ENCODE measurements at regions not wholly inside any gene's neighbourhood (a gene's known extent, or its start where the extent isn't known, plus 50 kb on each side); places are given as distances from the start of the nearest gene placed in this dataset.
"Not testable (repeated sequence)": the region's sequence is repeated elsewhere in the genome, so short reads cannot be mapped to it uniquely, and the experiment has no call there.

DNA sequence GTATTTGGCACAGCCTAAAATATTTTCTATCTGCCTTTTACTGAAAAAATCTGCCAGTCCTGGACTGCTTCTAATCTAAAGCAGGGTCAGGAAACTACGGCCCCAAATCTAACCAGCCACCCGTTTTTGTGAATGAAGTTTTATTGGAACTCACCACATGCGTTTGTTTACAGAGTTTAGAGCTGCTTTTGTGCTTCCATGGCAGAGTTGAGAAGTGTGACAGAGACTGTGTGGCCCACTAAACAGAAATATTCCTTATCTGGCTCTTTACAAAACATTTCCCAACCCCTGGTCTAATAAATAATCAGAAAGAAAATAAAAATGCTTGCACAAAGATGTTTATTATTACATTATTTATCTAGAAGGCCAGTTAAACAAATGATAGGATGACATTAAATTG lies 110.2 kb downstream of the COPRS start:
- no peak for DNase-seq (ENCODE audit: low read depth in 2 of 2)

DNA sequence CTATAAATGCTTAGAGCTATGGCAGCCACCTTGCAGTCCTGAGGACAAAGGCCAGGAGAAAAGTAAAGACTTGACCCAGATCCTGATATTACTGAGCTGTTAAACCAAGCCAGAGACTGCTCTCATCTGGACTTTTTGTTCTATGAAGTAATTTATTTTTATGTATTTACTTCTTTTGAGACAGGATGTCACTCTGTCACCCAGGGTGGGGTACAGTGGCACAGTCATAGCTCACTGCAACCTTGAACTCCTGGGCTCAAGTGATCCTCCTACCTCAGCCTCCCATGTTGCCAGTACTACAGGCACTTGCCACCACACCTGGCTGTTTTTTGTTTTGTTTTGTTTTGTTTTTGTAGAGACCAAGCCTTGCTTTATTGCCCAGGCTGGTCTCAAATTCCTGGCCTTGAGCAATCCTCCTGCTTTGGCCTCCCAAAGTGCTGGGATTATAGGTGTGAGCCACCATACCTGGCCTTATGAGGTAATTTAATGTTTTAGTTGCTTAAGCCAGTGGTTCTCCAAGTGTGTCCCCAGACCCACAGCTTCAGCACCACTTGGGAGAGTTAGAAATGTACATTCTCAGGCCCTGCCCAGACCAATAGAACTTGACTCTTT lies 112.1 kb downstream of the COPRS start:
- DNase-seq (ENCODE audit: low read depth in 2 of 2), result no peak

DNA sequence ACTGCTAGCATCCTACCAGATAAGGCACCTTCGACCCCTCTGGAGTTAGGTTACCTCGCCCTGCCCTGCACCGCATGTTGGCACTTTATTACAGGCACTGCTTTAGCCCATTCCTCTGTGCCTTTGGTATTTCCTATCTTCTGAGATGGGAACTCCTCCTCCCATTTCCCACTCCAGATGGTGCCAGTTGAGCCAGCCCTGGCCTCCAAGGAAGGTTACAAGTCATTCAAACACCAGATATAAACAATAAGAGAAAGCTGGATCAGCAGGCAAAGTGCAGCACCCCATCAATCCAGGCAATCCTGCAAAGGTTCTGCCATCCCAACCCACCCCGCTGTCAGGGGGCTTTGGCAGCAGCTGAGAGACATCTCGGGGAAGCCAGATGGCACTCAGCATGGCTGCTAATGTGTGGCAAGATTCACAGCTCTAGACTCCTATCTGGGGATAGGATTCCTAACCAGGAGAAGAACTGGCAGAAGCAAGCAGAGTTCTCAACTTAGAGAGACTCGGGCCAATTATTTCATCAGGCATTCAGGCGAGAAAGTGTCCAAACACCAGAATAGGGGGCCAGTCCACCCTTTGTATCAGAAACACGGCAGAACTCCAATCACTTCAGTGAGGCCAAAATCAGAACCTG lies 113.0 kb downstream of the COPRS start:
- DNase-seq (ENCODE audit: low read depth in 2 of 2), result no peak

DNA sequence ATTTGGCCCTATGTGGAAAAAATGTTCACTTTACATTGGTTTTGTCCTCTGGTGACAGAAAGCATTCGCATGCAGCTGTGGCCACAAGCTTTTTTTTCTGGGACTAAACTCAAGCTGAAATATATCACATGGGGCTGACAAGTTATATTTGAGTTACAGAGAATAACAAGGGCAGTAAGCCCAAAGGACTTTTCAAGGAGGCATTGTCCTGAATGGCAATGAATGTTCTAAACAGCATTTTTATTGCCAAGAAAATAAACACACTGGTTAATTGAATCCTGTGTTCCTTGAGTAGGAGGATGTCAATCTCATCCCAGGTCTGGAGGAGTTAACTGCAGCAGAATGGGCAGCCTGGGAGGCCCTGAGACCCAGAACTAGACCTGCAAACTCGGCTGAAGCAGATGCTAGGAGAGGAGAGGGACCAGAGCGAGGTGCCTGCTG lies 114.5 kb downstream of the COPRS start:
- DNase-seq (ENCODE audit: low read depth in 2 of 2), result no peak

DNA sequence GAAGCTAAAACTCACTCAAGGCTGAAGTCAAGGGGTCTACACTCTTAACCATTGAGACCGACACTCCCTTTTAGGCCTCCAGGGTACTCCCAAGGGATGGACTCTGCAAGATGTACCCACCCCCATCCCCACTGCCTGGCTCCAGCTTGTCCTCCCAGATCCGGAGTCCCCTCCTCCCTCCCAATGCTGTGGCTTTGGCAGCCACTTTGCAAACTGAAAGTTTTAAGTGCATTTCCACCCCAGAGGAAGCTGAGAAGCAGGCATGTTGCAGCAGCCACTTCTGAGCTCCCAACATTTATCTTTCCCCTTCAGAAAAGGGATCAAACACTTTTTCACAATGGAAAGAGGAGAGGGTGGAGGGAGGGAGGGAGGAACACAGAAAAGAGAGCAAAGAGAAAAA lies 115.2 kb downstream of the COPRS start:
- no peak for DNase-seq (ENCODE audit: low read depth in 2 of 2)

DNA sequence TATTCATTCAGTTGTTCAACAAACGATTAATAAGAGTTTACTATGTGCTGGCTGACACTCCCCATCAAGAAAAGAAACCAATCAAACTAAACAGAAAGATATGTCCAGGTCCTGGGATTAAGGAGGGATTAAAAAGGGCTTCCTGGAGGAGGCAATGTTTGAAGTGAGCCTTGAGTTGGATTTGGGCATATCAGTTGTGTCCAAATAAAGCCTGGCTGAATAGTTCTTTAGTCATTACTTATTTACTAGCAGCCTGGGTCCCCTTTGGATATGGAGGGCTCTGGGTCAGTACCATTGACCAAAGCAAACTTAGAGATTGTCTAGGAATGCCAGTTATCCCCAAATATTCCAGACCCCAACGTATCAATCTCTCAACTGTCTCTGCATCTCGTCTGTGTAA lies 117.7 kb downstream of the COPRS start:
- no peak for DNase-seq (ENCODE audit: low read depth in 2 of 2)

DNA sequence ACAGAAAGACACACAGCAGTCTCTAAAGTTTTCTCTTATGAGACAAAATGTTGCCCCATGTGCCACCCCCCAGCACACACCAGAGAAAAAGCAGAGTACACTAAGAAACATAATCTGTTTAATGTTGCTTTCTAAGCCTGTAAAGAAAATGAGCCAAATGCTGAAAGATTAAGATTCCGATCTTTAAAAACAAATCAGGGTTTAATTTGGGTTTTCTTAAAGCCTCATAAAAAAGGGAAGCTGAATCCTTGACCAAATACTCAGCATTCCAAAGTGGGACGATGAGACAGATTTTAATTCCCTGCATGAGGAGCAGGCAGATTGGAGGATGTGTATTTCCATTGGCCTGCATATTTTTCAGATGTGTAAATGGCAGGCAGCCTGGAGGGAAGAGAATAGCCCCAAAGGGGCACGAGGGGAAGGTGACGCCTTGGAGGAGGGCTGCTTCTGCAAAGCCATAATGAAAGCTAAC lies 118.4 kb downstream of the COPRS start:
- no peak for DNase-seq (ENCODE audit: low read depth in 2 of 2)

DNA sequence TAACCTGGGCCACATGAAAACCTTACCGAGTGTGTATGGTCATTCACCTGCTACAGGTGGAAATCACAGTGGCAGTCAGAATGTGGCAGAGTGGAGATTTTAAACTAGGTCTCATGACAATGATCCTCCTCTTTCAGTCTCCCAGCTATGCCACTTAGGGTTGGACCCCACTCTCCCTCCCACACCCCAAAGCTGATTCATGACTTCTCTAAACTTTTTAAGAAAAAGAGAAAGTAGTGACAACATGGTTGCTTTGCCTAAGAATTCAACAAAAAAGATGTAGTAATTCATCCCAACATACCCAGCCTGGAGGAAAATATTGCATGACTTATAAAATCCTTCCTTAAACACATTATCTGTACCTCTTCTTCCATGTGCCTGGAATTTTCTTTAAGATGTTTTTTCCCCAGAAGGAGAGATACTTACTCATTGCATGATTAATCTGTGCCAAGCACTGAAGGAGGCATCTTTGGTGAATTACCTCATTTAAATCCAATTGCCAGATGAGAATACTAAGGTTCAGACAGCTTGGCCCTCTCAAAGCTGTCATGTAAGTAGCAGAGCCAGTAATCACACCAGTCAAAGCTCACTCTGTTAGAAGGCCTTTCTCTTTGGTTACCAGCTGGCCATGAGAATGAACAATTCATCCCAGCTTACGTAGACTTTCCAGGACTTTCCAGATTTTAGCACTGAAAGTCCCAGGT lies 119.9 kb downstream of the COPRS start:
- DNase-seq (ENCODE audit: low read depth in 2 of 2), result no peak

DNA sequence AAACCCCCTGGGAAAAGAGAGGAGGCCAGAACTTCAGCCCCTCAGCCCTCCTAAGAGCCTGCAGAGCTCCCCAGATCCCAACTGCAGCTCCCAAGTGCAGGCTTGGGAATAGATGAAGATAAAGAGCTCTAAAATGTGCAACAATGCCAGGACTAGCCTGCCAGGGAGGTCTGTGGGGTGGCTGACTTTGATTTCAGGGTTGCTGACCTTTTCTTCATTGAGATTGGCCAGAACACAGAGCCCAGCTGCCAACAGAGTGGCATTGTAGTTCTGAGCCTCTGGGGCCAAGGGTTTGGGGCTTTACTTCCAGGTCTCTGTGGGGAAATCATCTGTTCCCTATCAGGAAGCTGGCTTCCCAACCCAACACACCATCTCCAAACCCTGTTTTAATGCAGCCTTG lies 120.6 kb downstream of the COPRS start:
- DNase-seq (ENCODE audit: low read depth in 2 of 2), result no peak

DNA sequence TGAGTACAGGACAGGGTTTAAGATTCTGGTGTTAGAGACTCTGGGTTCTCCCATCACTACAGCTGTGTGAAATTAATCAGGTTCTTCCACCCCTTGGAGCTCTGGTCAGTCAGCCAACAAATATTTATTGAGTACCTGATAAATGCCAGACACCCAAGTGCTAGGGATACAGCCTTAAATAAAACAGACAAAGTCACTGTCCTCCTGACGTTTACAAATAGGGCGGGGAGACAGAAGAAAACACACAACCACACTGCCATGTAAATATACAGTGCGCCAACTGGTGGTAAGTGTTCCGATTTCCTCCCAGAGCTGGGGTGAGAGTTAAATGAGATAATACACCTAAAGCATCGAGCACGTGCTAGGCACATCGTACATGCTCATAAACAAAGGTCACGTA lies 121.0 kb downstream of the COPRS start:
- DNase-seq (ENCODE audit: low read depth in 2 of 2), result no peak

DNA sequence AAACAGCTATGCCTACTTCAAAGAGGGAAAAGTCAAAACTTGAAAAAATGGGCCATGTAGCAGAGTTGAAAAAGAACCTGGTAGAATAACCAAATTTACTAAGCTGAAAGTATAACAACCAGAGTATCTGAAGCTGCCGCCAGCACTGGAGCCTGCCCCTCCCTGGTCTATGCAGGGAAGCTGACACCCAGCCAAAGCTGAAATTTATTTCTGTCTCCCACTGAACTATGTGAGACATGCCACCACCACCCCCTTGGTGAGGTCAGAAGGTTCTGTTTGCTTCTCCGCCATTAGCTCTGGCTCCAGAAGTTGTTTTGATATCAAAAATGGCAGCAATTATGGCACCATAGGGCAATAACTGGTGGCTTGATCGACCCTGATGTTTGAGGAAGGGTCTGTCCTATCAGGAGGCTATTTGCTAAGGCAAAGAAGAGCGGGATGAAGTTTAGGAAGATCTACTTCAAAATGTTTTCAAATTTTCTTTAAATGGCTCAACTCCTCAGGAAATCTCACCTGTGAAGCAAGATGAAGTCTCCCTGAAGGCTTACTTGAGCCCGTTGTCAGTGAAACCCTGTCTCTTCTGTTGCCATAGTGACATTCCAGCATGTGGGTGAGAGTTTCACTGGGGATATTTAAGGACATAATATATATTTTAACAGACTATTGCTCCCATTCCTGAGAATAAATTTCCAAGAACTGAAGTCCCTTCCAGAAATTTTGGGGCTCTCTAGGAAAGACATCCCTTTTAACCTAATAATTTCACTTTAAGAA lies 122.0 kb downstream of the COPRS start:
- DNase-seq (ENCODE audit: low read depth in 2 of 2), result no peak

DNA sequence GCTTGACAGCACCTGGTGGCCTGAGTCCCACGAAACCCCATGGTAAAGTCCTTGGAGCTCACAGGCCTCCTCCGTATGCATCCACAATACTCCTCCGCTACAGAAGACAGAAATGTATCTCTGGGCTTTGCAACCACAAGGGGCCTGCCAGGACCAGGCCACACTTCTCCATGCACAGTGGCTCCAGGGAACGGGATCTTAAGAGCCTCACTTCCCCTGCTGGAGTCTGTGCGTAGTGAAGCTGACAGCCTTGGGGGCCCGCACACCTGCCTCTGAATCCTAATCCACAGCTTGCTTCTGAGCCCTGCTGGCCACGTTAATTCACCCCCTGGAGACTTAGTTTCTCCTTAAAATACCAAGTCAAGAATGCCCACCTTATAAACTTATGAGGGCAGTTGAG lies 125.7 kb downstream of the COPRS start:
- no peak for DNase-seq (ENCODE audit: low read depth in 2 of 2)

DNA sequence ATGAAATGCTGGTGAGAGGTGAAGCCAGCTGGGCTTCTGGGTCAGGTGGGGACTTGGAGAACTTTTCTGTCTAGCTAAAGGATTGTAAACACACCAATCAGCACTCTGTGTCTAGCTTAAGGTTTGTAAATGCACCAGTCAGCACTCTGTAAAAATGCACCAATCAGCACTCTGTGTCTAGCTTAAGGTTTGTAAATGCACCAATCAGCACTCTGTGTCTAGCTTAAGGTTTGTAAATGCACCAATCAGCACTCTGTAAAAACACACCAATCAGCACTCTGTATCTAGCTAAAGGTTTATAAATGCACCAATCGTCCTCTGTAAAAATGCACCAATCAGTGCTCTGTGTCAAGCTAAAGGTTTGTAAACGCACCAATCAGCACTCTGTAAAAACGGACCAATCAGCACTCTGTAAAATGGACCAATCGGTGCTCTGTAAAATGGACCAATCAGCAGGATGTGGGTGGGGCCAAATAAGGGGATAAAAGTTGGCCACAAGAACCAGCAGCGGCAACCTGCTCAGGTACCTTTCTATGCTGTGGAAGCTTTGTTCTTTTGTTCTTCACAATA lies 127.4 kb downstream of the COPRS start:
- DNase-seq (ENCODE audit: low read depth in 2 of 2), result not testable (repeated sequence)

DNA sequence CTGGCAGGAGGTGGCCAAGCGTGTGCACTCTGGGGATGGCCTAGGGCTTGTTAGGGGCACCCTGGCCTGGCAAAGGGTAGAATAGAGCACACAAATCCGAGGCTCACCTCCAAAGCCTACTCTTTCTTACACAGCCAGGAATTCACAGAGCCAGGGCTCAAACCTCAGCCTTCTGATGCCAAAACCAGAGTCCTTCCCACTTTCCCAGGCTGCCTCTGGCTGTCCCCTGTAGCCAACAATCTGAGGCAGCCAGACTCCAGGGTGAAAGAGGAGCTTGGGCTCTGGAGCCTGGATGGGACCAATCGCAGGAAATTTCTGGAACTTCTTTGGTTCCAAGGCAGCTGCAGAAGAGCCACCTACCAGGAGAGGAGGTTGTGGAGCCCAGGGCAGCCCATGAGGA lies 127.9 kb downstream of the COPRS start:
- DNase-seq (ENCODE audit: low read depth in 2 of 2), result no peak

DNA sequence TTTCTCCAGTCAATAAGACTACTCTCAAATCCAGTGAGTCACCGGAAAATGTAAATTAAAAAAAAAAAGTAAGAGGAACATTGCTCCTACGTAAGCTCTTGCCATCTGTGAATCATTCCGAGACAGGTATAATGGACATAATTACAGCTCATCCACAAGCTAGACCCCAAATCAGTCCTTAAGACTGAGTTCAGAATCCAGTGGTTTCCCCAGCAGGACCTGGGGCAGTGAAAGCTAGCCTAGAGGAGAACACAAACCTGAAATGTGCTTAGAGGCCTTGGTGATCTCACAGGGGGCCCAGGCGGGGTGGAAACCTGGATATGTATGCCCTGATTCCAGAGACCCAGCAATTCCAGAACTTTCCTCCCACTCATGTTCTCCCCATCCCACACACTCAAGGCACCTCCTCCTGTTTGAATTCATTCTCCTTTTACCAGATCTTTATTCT lies 132.0 kb downstream of the COPRS start:
- DNase-seq (ENCODE audit: low read depth in 2 of 2), result no peak

DNA sequence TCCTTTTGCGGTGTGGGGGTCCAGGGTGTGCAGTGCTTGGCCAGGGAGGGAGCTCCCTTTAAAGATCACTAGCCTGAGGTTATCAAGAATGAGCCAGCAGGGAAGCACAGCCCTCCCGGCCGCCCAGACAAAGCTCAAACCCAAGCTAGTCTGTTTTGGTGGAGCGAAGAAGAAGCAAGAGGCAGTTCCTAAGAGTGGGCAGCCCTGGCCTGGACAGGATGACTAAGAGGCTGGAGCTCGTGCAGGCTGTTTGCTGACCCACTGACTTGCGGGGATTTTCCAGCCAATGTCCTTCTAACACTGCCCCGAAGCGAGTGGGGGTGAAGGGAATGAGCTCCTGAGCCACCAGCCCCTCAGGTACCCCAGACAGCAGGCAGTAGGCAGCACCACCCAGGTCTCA lies 134.4 kb downstream of the COPRS start:
- no peak for DNase-seq (ENCODE audit: low read depth in 2 of 2)

DNA sequence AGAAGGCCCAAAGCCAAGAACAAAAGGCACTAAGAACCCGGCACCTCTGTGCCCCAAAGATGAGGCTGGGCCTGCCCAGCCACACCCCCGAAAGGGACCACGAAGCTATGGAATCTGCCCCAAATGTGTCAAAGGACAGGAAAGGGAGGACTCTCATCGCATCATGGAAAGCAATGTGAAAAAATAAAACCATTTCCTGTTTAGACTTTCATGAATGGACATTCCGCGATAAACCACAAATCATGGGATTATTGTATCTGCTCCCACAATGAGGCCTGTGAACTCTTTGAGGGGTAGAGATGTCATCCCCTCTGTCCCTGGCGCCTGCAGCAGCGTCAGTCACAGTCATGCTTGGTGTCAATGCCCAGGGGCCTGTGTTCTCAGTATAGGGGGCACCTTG lies 135.0 kb downstream of the COPRS start:
- DNase-seq (ENCODE audit: low read depth in 2 of 2), result no peak

DNA sequence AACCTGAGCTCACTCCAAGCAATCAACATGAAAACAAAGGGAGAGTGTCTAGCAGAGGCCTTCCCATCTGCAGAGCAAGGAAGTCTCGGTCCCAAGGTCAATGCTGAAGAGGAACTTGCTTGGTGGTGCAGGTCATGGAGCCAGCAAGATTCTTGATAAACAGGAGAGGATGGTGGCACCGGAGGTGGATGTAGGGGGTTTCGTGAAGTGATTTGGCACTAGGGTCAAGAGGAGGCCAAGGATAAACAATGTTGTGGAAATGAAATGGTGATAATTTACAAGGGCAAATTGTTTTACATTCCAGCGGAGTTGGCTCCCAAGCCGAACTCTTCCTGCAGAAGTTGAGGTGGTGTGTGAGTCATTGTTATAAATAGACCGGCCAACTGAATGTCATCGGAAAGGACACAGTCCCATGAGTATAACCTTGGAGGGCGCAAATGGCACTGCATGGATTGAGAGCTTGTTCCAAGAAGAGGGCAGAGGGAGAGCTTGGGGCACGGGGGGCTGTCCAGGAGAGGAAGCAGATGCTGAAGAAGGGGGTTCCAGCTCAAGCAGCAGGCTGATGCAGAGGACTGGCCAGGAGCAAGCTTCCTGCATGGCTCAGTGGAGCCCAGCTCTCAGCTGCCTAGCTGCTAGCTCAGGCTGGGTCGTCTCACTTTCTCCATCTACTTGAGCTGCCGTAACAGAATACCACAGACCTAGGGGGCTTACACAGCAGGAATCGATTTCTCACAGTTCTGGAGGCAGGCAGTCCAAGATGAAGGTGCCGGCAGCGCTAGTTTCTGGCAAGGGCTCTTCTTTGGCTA lies 136.6 kb downstream of the COPRS start:
- no peak for DNase-seq (ENCODE audit: low read depth in 2 of 2)

DNA sequence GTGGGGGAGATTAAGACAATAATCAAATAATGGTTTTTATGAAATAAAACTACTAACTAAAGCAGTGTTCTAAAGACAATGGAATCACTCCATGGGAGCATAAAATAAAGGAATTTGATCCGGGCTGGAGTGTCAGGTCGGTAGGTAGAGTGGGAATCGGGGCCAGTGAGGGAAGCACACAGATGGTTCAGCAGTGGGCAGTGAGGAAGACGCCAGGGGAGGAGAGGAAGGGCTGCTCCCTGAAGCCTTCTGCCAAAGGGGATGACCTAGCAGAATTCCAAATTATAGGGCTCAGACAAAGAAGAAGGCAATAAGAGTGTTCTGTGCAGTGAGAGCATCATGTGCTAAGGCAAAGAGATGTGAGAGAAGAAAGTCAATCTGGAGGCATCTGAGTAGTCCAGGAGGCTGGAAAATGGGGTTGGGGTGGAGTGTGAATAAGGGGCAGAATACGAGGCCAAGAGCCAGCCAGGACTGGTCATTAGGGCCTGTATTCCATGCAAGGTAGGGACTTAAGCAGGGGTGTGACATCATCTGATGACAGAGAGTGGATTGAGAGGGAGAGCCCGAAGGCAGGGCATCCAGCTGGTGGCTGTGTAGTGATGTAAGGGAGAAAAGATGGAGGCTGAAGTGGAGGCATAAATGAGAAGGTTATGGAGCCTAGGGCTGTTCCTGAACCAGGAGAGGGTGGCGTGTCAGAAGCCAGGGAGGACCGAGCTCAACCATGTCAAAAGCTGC lies 137.6 kb downstream of the COPRS start:
- no peak for DNase-seq (ENCODE audit: low read depth in 2 of 2)

DNA sequence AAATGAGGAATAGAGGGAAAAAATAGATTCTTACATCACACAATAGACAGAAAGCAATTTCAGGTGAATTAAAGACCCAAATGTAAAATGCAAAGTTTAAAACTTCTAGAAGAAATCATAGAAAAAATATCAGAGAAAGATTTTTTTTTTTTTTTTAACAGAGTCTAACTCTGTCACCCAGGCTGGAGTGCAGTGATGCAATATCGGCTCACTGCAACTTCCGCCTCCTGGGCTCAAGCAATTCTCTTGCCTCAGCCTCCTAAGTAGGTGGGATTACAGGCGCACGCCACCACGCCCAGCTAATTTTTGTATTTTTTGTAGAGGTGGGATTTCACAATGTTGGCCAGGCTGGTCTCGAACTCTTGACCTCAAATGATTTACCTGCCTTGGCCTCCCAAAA lies 141.8 kb downstream of the COPRS start:
- DNase-seq (ENCODE audit: low read depth in 2 of 2), result not testable (repeated sequence)

All from stimulated activated CD8-positive, alpha-beta memory T cell treated with anti-CD3 and anti-CD28 coated beads, Interleukin-2, amount 100 ng/mL, for 48 hours (primary cell).